ENCODE measurements at regions not wholly inside any gene's neighbourhood (a gene's known extent, or its start where the extent isn't known, plus 50 kb on each side); places are given as distances from the start of the nearest gene placed in this dataset.
"Not testable (repeated sequence)": the region's sequence is repeated elsewhere in the genome, so short reads cannot be mapped to it uniquely, and the experiment has no call there.

GRCh38 chr11:23883426-23884048 lies 613.3 kb upstream of the LUZP2 start:
- ATAC-seq; DNase-seq (ENCODE audit: low spot score in 2 of 2); H3K27ac Mint-ChIP-seq; H3K36me3 Mint-ChIP-seq: not testable (repeated sequence)
- peaks cover 16 to 18% of the 10 kb centered on the region in 2 donors for H3K9me3 Mint-ChIP-seq

- peaks cover 16 to 18% of the 10 kb centered on the region in 2 donors for H3K9me3 Mint-ChIP-seq
- no peak overlapping the region for H3K27ac Mint-ChIP-seq
These were observed 612.5 kb upstream of the LUZP2 start for GRCh38 chr11:23884341-23884740.

GRCh38 chr11:23885801-23886200 lies 611.1 kb upstream of the LUZP2 start:
- DNase-seq (ENCODE audit: low spot score in 2 of 2): no peak
- H3K9me3 Mint-ChIP-seq: peaks cover 6 to 14% of the 10 kb centered on the region in 2 donors
- no peak overlapping the region for H3K27ac Mint-ChIP-seq
- ATAC-seq: no peak
- H3K36me3 Mint-ChIP-seq: peaks cover 0 to 6% of the 10 kb centered on the region in 2 donors

More at GRCh38 chr11:23884341-23884740, 612.5 kb upstream of the LUZP2 start:
- DNase-seq (ENCODE audit: low spot score in 2 of 2) (no peak), ATAC-seq (no peak)
- peaks cover 0 to 6% of the 10 kb centered on the region in 2 donors for H3K36me3 Mint-ChIP-seq

GRCh38 chr11:23887122-23887521 lies 609.7 kb upstream of the LUZP2 start:
- not testable (repeated sequence) for H3K27ac Mint-ChIP-seq; DNase-seq (ENCODE audit: low spot score in 2 of 2); ATAC-seq; H3K36me3 Mint-ChIP-seq
- H3K9me3 Mint-ChIP-seq: peaks cover 10 to 13% of the 10 kb centered on the region in 2 donors

GRCh38 chr11:23893126-23893525 lies 603.7 kb upstream of the LUZP2 start:
- ATAC-seq: no peak
- no peak overlapping the region for H3K27ac Mint-ChIP-seq
- no peak for DNase-seq (ENCODE audit: low spot score in 2 of 2)
- H3K36me3 Mint-ChIP-seq: no peaks in the 10 kb centered on the region
- H3K9me3 Mint-ChIP-seq: peaks cover 0 to 11% of the 10 kb centered on the region in 2 donors

- peaks cover 9 to 11% of the 10 kb centered on the region in 2 donors for H3K9me3 Mint-ChIP-seq
- DNase-seq (ENCODE audit: low spot score in 2 of 2) (no peak), ATAC-seq (no peak)
- H3K27ac Mint-ChIP-seq: no peak overlapping the region
- H3K36me3 Mint-ChIP-seq: no peaks in the 10 kb centered on the region
These were observed 599.2 kb upstream of the LUZP2 start for GRCh38 chr11:23897453-23898286.

- DNase-seq (ENCODE audit: low spot score in 2 of 2) (no peak), ATAC-seq (no peak)
- Mint-ChIP-seq H3K9me3 (peaks cover 21 to 25% of the 10 kb centered on the region in 2 donors), H3K36me3 (no peaks in the 10 kb centered on the region), H3K27ac (no peak overlapping the region)
These were observed 593.7 kb upstream of the LUZP2 start for GRCh38 chr11:23903044-23903704.

GRCh38 chr11:23919455-23919854 lies 577.4 kb upstream of the LUZP2 start:
- H3K9me3 Mint-ChIP-seq: peaks cover 12 to 18% of the 10 kb centered on the region in 2 donors
- DNase-seq (ENCODE audit: low spot score in 2 of 2) (no peak), ATAC-seq (no peak)
- H3K27ac Mint-ChIP-seq: no peak overlapping the region
- no peaks in the 10 kb centered on the region for H3K36me3 Mint-ChIP-seq

- Mint-ChIP-seq H3K9me3 (peaks cover 7 to 15% of the 10 kb centered on the region in 2 donors), H3K36me3 (no peaks in the 10 kb centered on the region), H3K27ac (no peak overlapping the region)
- no peak for DNase-seq (ENCODE audit: low spot score in 2 of 2)
- no peak for ATAC-seq
These were observed 573.5 kb upstream of the LUZP2 start for GRCh38 chr11:23923357-23923756.

GRCh38 chr11:23924226-23924625 lies 572.6 kb upstream of the LUZP2 start:
- Mint-ChIP-seq H3K36me3 (no peaks in the 10 kb centered on the region), H3K9me3 (peaks cover 7 to 12% of the 10 kb centered on the region in 2 donors), H3K27ac (no peak overlapping the region)
- DNase-seq (ENCODE audit: low spot score in 2 of 2) (no peak), ATAC-seq (no peak)

- Mint-ChIP-seq H3K27ac (no peak overlapping the region), H3K9me3 (peaks cover 0 to 8% of the 10 kb centered on the region in 2 donors), H3K36me3 (no peaks in the 10 kb centered on the region)
- ATAC-seq: no peak
- DNase-seq (ENCODE audit: low spot score in 2 of 2): no peak
These were observed 565.4 kb upstream of the LUZP2 start for GRCh38 chr11:23931443-23931842.

- Mint-ChIP-seq H3K9me3 (peaks cover 0 to 8% of the 10 kb centered on the region in 2 donors), H3K36me3 (no peaks in the 10 kb centered on the region), H3K27ac (no peak overlapping the region)
- no peak for DNase-seq (ENCODE audit: low spot score in 2 of 2)
- ATAC-seq: no peak
These were observed 564.4 kb upstream of the LUZP2 start for GRCh38 chr11:23932485-23932898.

GRCh38 chr11:23933721-23934120 lies 563.1 kb upstream of the LUZP2 start:
- Mint-ChIP-seq H3K27ac (no peak overlapping the region), H3K36me3 (no peaks in the 10 kb centered on the region), H3K9me3 (peaks cover 0 to 8% of the 10 kb centered on the region in 2 donors)
- ATAC-seq (no peak), DNase-seq (ENCODE audit: low spot score in 2 of 2) (no peak)

- not testable (repeated sequence) for H3K9me3 Mint-ChIP-seq; ATAC-seq; DNase-seq (ENCODE audit: low spot score in 2 of 2); H3K36me3 Mint-ChIP-seq; H3K27ac Mint-ChIP-seq
These were observed 562.1 kb upstream of the LUZP2 start for GRCh38 chr11:23934671-23935270.

GRCh38 chr11:23942117-23942815 lies 554.6 kb upstream of the LUZP2 start:
- not testable (repeated sequence) for H3K9me3 Mint-ChIP-seq; DNase-seq (ENCODE audit: low spot score in 2 of 2); H3K27ac Mint-ChIP-seq; ATAC-seq; H3K36me3 Mint-ChIP-seq

GRCh38 chr11:23944923-23945322 lies 551.9 kb upstream of the LUZP2 start:
- H3K36me3 Mint-ChIP-seq: no peaks in the 10 kb centered on the region
- peaks cover 7 to 11% of the 10 kb centered on the region in 2 donors for H3K9me3 Mint-ChIP-seq
- no peak overlapping the region for H3K27ac Mint-ChIP-seq
- no peak for DNase-seq (ENCODE audit: low spot score in 2 of 2)
- ATAC-seq: no peak

All from activated naive CD4-positive, alpha-beta T cell treated with anti-CD3 and anti-CD28 coated beads, Interleukin-2, amount 50 U/mL, for 72 hours (primary cell).